ENCODE measurements at regions not wholly inside any gene's neighbourhood (a gene's known extent, or its start where the extent isn't known, plus 50 kb on each side); places are given as distances from the start of the nearest gene placed in this dataset.
"Not testable (repeated sequence)": the region's sequence is repeated elsewhere in the genome, so short reads cannot be mapped to it uniquely, and the experiment has no call there.

DNA sequence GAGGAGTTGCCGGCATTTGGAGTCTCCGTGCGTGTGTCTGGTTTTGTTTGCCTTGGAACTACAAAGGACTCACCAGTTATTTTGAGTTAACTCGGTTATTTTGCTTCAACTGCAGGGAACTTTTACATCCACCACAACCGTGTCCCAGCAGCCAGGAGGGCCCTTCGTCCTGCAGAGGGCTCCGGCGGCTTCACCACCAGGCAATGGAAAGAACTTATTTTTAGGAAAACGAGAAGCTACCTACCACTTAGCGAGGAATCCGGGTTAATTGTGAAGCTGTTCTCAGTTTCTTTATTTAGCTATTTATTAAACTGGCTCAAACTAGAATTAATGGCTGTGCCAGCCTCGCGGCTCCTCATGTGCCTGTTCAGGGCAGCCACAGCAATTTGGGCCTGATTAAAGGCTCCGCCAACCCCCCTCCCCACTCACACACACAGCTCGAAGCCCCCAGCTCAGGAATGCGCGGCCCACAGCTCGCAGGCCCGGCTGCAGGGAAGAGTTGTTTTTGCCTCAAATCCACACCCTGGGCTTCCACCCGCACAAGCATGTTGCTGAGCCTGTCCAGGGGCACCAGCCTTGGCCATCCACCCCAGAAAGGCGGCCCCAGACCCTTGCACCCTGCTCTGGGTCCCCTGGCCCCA is 55.9 kb upstream of the FGF3 start:
- Histone ChIP-seq H2AFZ (ENCODE audit: low read depth, low read length) (no peak overlapping the region), H3K4me2 (ENCODE audit: low read length) (no peak overlapping the region), H3K27ac (ENCODE audit: low read depth, low read length) (no peak overlapping the region), H4K20me1 (ENCODE audit: insufficient read depth, low read length) (no peaks in the 10 kb centered on the region), H3K9me3 (ENCODE audit: insufficient read depth, low read depth, low read length) (no peaks in the 10 kb centered on the region), H3K9ac (ENCODE audit: low read length) (no peak overlapping the region), H3K36me3 (ENCODE audit: insufficient read depth, low read length) (no peaks in the 10 kb centered on the region), H3K79me2 (ENCODE audit: insufficient read depth, low read length) (no peaks in the 10 kb centered on the region), H3K4me1 (ENCODE audit: insufficient read depth, low read length) (no peaks in the 10 kb centered on the region), H3K4me3 (ENCODE audit: insufficient read depth, low read depth, low read length) (no peak overlapping the region), H3K27me3 (ENCODE audit: insufficient read depth, low read length) (peaks cover 20% of the 10 kb centered on the region)
- H3K4me3 Mint-ChIP-seq (ENCODE audit: unreplicated experiment) = no peak overlapping the region
- DNase-seq (ENCODE audit: low read depth) (no peak), FAIRE-seq (no peak)
- no peak for TF ChIP-seq EZH2 (IDR thresholded peaks at IDR 0.05; ENCODE audit: insufficient read depth, low read length)
- peaks cover 55% of the 10 kb centered on the region for H3K27me3 Mint-ChIP-seq (ENCODE audit: low read depth, unreplicated experiment)
- H3K4me1 Mint-ChIP-seq (ENCODE audit: low read depth, unreplicated experiment) = no peaks in the 10 kb centered on the region
- no peaks in the 10 kb centered on the region for H3K9me3 Mint-ChIP-seq (ENCODE audit: unreplicated experiment)
- H3K27ac Mint-ChIP-seq (ENCODE audit: unreplicated experiment) = no peak overlapping the region
- no peaks in the 10 kb centered on the region for H3K36me3 Mint-ChIP-seq (ENCODE audit: low read depth, unreplicated experiment)

DNA sequence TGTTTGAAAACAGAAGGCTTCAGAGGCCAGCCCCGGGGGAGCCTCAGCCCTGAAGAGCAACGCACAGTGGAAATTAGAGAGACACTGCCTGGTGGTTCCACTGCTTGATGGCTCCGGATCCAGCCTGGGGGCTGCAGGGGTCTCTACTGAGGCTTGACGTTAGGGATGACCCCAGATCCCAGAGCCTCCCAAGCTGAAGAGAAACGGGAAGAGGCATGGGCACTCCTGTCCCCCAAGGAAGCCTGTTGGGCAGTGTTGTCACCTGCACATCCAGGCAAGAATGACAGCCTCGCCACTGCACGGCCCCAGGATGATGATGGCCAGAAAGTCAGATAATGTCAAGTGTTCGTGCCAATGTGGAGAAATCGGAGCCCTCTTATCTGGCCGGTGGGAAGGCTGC is 56.8 kb upstream of the FGF3 start:
- no peak overlapping the region for H3K9ac ChIP-seq (ENCODE audit: low read length)
- no peaks in the 10 kb centered on the region for H3K4me1 ChIP-seq (ENCODE audit: insufficient read depth, low read length)
- no peaks in the 10 kb centered on the region for H4K20me1 ChIP-seq (ENCODE audit: insufficient read depth, low read length)
- H3K27ac ChIP-seq (ENCODE audit: low read depth, low read length) = no peak overlapping the region
- no peaks in the 10 kb centered on the region for H3K36me3 ChIP-seq (ENCODE audit: insufficient read depth, low read length)
- Mint-ChIP-seq H3K4me3 (ENCODE audit: unreplicated experiment) (no peak overlapping the region), H3K4me1 (ENCODE audit: low read depth, unreplicated experiment) (no peaks in the 10 kb centered on the region), H3K27me3 (ENCODE audit: low read depth, unreplicated experiment) (peaks cover 61% of the 10 kb centered on the region), H3K36me3 (ENCODE audit: low read depth, unreplicated experiment) (no peaks in the 10 kb centered on the region), H3K27ac (ENCODE audit: unreplicated experiment) (no peak overlapping the region), H3K9me3 (ENCODE audit: unreplicated experiment) (no peaks in the 10 kb centered on the region)
- H3K4me3 ChIP-seq (ENCODE audit: insufficient read depth, low read depth, low read length) = no peak overlapping the region
- no peaks in the 10 kb centered on the region for H3K79me2 ChIP-seq (ENCODE audit: insufficient read depth, low read length)
- peaks cover 20% of the 10 kb centered on the region for H3K27me3 ChIP-seq (ENCODE audit: insufficient read depth, low read length)
- FAIRE-seq (no peak), DNase-seq (ENCODE audit: low read depth) (no peak)
- no peak overlapping the region for H3K4me2 ChIP-seq (ENCODE audit: low read length)
- H3K9me3 ChIP-seq (ENCODE audit: insufficient read depth, low read depth, low read length) = no peaks in the 10 kb centered on the region
- H2AFZ ChIP-seq (ENCODE audit: low read depth, low read length) = no peak overlapping the region
- TF ChIP-seq EZH2 (IDR thresholded peaks at IDR 0.05; ENCODE audit: insufficient read depth, low read length) = no peak
- TF ChIP-seq, protein P1, sequence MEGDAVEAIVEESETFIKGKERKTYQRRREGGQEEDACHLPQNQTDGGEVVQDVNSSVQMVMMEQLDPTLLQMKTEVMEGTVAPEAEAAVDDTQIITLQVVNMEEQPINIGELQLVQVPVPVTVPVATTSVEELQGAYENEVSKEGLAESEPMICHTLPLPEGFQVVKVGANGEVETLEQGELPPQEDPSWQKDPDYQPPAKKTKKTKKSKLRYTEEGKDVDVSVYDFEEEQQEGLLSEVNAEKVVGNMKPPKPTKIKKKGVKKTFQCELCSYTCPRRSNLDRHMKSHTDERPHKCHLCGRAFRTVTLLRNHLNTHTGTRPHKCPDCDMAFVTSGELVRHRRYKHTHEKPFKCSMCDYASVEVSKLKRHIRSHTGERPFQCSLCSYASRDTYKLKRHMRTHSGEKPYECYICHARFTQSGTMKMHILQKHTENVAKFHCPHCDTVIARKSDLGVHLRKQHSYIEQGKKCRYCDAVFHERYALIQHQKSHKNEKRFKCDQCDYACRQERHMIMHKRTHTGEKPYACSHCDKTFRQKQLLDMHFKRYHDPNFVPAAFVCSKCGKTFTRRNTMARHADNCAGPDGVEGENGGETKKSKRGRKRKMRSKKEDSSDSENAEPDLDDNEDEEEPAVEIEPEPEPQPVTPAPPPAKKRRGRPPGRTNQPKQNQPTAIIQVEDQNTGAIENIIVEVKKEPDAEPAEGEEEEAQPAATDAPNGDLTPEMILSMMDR (IDR thresholded peaks at IDR 0.05; ENCODE audit: insufficient read depth, low read depth, low read length) = no peak

DNA sequence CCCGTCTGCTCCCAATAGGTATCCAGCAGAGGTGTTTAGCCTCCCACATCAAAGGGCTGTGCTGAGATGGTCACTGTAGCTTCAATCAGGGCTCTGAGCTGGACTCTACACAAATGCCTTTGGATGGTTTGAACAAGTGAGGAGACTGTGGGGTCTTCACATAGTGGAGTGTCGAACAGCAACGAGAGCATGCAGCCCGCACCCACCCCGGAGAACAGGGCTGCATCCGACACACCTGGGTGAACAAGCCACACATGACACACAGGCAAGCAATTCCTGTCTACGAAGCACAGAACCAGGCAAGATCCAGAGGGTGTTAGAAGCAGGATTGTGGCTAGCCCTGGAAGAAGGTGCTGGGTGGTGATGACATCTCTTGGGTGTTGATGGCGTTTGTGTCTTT is 58.0 kb upstream of the FGF3 start:
- Histone ChIP-seq H3K27ac (ENCODE audit: low read depth, low read length) (no peak overlapping the region), H3K36me3 (ENCODE audit: insufficient read depth, low read length) (no peaks in the 10 kb centered on the region), H3K9me3 (ENCODE audit: insufficient read depth, low read depth, low read length) (no peaks in the 10 kb centered on the region), H3K79me2 (ENCODE audit: insufficient read depth, low read length) (no peaks in the 10 kb centered on the region), H2AFZ (ENCODE audit: low read depth, low read length) (no peak overlapping the region), H3K4me3 (ENCODE audit: insufficient read depth, low read depth, low read length) (no peak overlapping the region), H3K4me1 (ENCODE audit: insufficient read depth, low read length) (no peaks in the 10 kb centered on the region), H3K27me3 (ENCODE audit: insufficient read depth, low read length) (peaks cover 20% of the 10 kb centered on the region), H4K20me1 (ENCODE audit: insufficient read depth, low read length) (no peaks in the 10 kb centered on the region), H3K4me2 (ENCODE audit: low read length) (no peak overlapping the region), H3K9ac (ENCODE audit: low read length) (no peak overlapping the region)
- no peak for TF ChIP-seq EZH2 (IDR thresholded peaks at IDR 0.05; ENCODE audit: insufficient read depth, low read length)
- TF ChIP-seq, protein P1 (IDR thresholded peaks at IDR 0.05; ENCODE audit: insufficient read depth, low read depth, low read length) = no peak
- Mint-ChIP-seq H3K4me1 (ENCODE audit: low read depth, unreplicated experiment) (no peaks in the 10 kb centered on the region), H3K4me3 (ENCODE audit: unreplicated experiment) (no peak overlapping the region), H3K9me3 (ENCODE audit: unreplicated experiment) (no peaks in the 10 kb centered on the region), H3K27ac (ENCODE audit: unreplicated experiment) (no peak overlapping the region), H3K36me3 (ENCODE audit: low read depth, unreplicated experiment) (no peaks in the 10 kb centered on the region), H3K27me3 (ENCODE audit: low read depth, unreplicated experiment) (peaks cover 67% of the 10 kb centered on the region)
- FAIRE-seq (no peak), DNase-seq (ENCODE audit: low read depth) (no peak)

DNA sequence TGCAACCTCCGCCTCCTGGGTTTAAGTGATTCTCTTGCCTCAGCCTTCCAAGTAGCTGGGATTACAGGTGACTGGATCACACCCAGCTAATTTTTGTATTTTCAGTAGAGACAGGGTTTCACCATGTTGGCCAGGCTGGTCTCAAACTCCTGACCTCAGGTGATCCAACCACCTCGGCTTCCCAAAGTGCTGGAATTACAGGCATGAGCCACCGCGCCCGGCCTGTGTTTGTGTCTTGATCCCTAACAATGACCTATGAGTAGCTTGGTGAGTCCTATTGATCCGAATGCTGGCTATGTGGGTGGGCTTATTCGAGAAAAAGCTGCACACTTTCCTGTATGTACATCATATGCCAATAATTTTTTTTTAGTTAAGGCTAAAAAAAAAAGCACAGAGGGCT is 58.5 kb upstream of the FGF3 start:
- H3K27ac Mint-ChIP-seq (ENCODE audit: unreplicated experiment); H3K4me3 Mint-ChIP-seq (ENCODE audit: unreplicated experiment); H3K27ac ChIP-seq (ENCODE audit: low read depth, low read length); H3K4me2 ChIP-seq (ENCODE audit: low read length); DNase-seq (ENCODE audit: low read depth); H3K9me3 Mint-ChIP-seq (ENCODE audit: unreplicated experiment); H3K4me3 ChIP-seq (ENCODE audit: insufficient read depth, low read depth, low read length); H3K36me3 Mint-ChIP-seq (ENCODE audit: low read depth, unreplicated experiment); H4K20me1 ChIP-seq (ENCODE audit: insufficient read depth, low read length); H3K4me1 ChIP-seq (ENCODE audit: insufficient read depth, low read length); H3K4me1 Mint-ChIP-seq (ENCODE audit: low read depth, unreplicated experiment); H3K79me2 ChIP-seq (ENCODE audit: insufficient read depth, low read length); H2AFZ ChIP-seq (ENCODE audit: low read depth, low read length); H3K36me3 ChIP-seq (ENCODE audit: insufficient read depth, low read length); H3K9me3 ChIP-seq (ENCODE audit: insufficient read depth, low read depth, low read length); H3K9ac ChIP-seq (ENCODE audit: low read length); FAIRE-seq: not testable (repeated sequence)
- H3K27me3 Mint-ChIP-seq (ENCODE audit: low read depth, unreplicated experiment) = peaks cover 65% of the 10 kb centered on the region
- peaks cover 20% of the 10 kb centered on the region for H3K27me3 ChIP-seq (ENCODE audit: insufficient read depth, low read length)
